WTC11 (cell line): ENCODE measurements at regions not wholly inside any gene's neighbourhood (a gene's known extent, or its start where the extent isn't known, plus 50 kb on each side); places are given as distances from the start of the nearest gene placed in this dataset.

ENCODE experiments used
- ATAC-seq: fragments of 200-7000 bp; cut with Tn5 transposase; 2 replicates; pipeline ENCODE4 v1.10.0; 2021; ENCODE audit warnings: mild to moderate bottlenecking, moderate library complexity
- CTCF ChIA-PET: fragments of 300-600 bp; sonication (Branson Sonifier 250); formaldehyde crosslinking; loops from one replicate; lab custom pipeline; 2021; ENCODE audit warnings: antibody characterized with exemption; lab: Charles Lee
- POLR2A ChIA-PET: fragments of 350-600 bp; sonication (Branson Sonifier 250); formaldehyde crosslinking; loops from one replicate; lab custom pipeline; 2021; ENCODE audit warnings: antibody characterized with exemption; lab: Charles Lee
- DNase-seq: peaks from one replicate; pipeline ENCODE4 v3.0.0; 2021; ENCODE audit warnings: low spot score
- H3K27ac Mint-ChIP-seq: 2 replicates; pipeline ENCODE4 v1.8.0; 2021; ENCODE audit warnings: mixed read lengths
- H3K27me3 Mint-ChIP-seq: 2 replicates; pipeline ENCODE4 v1.8.0; 2021; ENCODE audit warnings: low read depth, mild to moderate bottlenecking, moderate library complexity, mixed read lengths
- H3K36me3 Mint-ChIP-seq: 2 replicates; pipeline ENCODE4 v1.8.0; 2021; ENCODE audit warnings: mixed read lengths
- H3K4me1 Mint-ChIP-seq: 2 replicates; pipeline ENCODE4 v1.8.0; 2022; ENCODE audit warnings: mixed read lengths
- H3K4me3 Mint-ChIP-seq: 2 replicates; pipeline ENCODE4 v1.8.0; 2021; ENCODE audit warnings: mild to moderate bottlenecking, moderate library complexity, mixed read lengths
- H3K9me3 Mint-ChIP-seq: 2 replicates; pipeline ENCODE4 v1.8.0; 2021; ENCODE audit warnings: mixed read lengths
- GRHL2 ChIP-seq: fragments of 250-450 bp; sonication (Bioruptor Pico); IDR thresholded peaks from 2 replicates; pipeline ENCODE4 v1.8.0; 2022; ENCODE audit warnings: mild to moderate bottlenecking, moderate library complexity; ENCODE audit not compliant: insufficient replicate concordance, severe bottlenecking
- JUN ChIP-seq: sonication (generic); formaldehyde crosslinking; IDR thresholded peaks from 2 replicates; pipeline ENCODE4 v1.8.0; 2023; ENCODE audit warnings: mild to moderate bottlenecking, missing genetic modification reagents
- KAT7 ChIP-seq: sonication (generic); formaldehyde crosslinking; IDR thresholded peaks from 2 replicates; pipeline ENCODE4 v1.8.1; 2023; ENCODE audit warnings: missing genetic modification reagents, mild to moderate bottlenecking, borderline replicate concordance
- NFATC4 ChIP-seq: fragments of 250-450 bp; sonication (Bioruptor Pico); IDR thresholded peaks from 2 replicates; pipeline ENCODE4 v1.9.0; 2021; ENCODE audit warnings: mild to moderate bottlenecking
- NR1H2 ChIP-seq: sonication (generic); formaldehyde crosslinking; IDR thresholded peaks from 2 replicates; pipeline ENCODE4 v1.9.0; 2021; ENCODE audit warnings: mild to moderate bottlenecking, moderate library complexity, missing genetic modification reagents
- NR3C1 ChIP-seq: sonication (generic); formaldehyde crosslinking; conservative IDR thresholded peaks from 2 replicates; pipeline ENCODE4 v1.8.1; 2023; ENCODE audit warnings: low read depth, mild to moderate bottlenecking, missing genetic modification reagents
- OVOL2 ChIP-seq: fragments of 250-450 bp; sonication (Bioruptor Pico); IDR thresholded peaks from 2 replicates; pipeline ENCODE4 v1.9.0; 2021; ENCODE audit warnings: mild to moderate bottlenecking, borderline replicate concordance
- RELA ChIP-seq: sonication (generic); formaldehyde crosslinking; IDR thresholded peaks from 2 replicates; pipeline ENCODE4 v1.8.1; 2022; ENCODE audit warnings: missing genetic modification reagents, mild to moderate bottlenecking, borderline replicate concordance
- RORB ChIP-seq: fragments of 250-450 bp; sonication (Bioruptor Pico); IDR thresholded peaks from 2 replicates; pipeline ENCODE4 v1.9.0; 2021; ENCODE audit warnings: mild to moderate bottlenecking
- SMAD4 ChIP-seq: sonication (generic); formaldehyde crosslinking; IDR thresholded peaks from 2 replicates; pipeline ENCODE4 v1.8.0; 2022; ENCODE audit warnings: mild to moderate bottlenecking, missing genetic modification reagents
- TEAD1 ChIP-seq: sonication (generic); formaldehyde crosslinking; IDR thresholded peaks from 2 replicates; pipeline ENCODE4 v1.8.0; 2022; ENCODE audit warnings: mild to moderate bottlenecking, missing genetic modification reagents
- ZNF219 ChIP-seq: sonication (generic); formaldehyde crosslinking; IDR thresholded peaks from 2 replicates; pipeline ENCODE4 v1.8.0; 2023; ENCODE audit warnings: missing genetic modification reagents, mild to moderate bottlenecking, borderline replicate concordance
- ZNF671 ChIP-seq: fragments of 250-450 bp; sonication (Bioruptor Pico); IDR thresholded peaks from 2 replicates; pipeline ENCODE4 v1.8.0; 2021; ENCODE audit warnings: mild to moderate bottlenecking
- TF ChIP-seq, protein P1 (sequence below): sonication (generic); formaldehyde crosslinking; IDR thresholded peaks from 2 replicates; pipeline ENCODE4 v1.8.0; 2022; ENCODE audit warnings: mild to moderate bottlenecking, missing genetic modification reagents
- TF ChIP-seq, protein P2 (sequence below): sonication (generic); formaldehyde crosslinking; IDR thresholded peaks from 2 replicates; pipeline ENCODE4 v1.8.0; 2022; ENCODE audit warnings: missing genetic modification reagents
- TF ChIP-seq, protein P3 (sequence below): sonication (generic); formaldehyde crosslinking; IDR thresholded peaks from 2 replicates; pipeline ENCODE4 v1.8.1; 2022; ENCODE audit warnings: mild to moderate bottlenecking, moderate library complexity, missing genetic modification reagents
- TF ChIP-seq, protein P4 (sequence below): sonication (generic); formaldehyde crosslinking; IDR thresholded peaks from 2 replicates; pipeline ENCODE4 v1.8.1; 2023; ENCODE audit warnings: mild to moderate bottlenecking, missing genetic modification reagents
- TF ChIP-seq, protein P5 (sequence below): sonication (generic); formaldehyde crosslinking; conservative IDR thresholded peaks from 2 replicates; pipeline ENCODE4 v1.8.1; 2022; ENCODE audit warnings: mild to moderate bottlenecking, missing genetic modification reagents
- TF ChIP-seq, protein P6 (sequence below): sonication (generic); formaldehyde crosslinking; IDR thresholded peaks from 2 replicates; pipeline ENCODE4 v1.8.1; 2023; ENCODE audit warnings: mild to moderate bottlenecking, missing genetic modification reagents, moderate library complexity
- TF ChIP-seq, protein P7 (sequence below): sonication (generic); formaldehyde crosslinking; IDR thresholded peaks from 2 replicates; pipeline ENCODE4 v1.8.1; 2023; ENCODE audit warnings: mild to moderate bottlenecking, missing genetic modification reagents, moderate library complexity

DNA sequence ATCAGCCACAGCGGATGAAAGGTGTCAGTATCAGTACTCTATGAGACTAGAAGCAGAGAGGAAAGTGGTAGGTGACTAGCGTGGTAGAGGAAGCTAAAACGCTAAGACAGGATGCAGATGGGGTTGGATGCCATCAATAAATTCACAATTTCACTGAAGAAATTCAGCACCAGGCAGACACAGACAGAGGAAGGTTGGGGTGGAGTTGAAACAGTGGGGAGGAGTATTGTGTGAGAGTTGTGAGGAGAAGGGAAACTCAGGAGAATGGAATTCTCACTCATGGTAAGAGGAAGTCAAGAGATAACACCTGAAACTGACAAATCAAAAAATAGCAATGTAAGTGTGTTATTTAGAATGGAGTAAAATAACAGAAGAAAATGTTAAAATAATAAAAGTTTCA, 208.5 kb upstream of the DAB1 start:
- ChIA-PET CTCF (interaction anchor here (0.6 kb wide), 1 partner anchor 186 kb away, joined by 3 read pairs; no protein-coding TSS in a partner anchor), POLR2A (no interaction called here)
- no peaks in the 10 kb centered on the region for H3K9me3 Mint-ChIP-seq
- H3K36me3 Mint-ChIP-seq, result no peaks in the 10 kb centered on the region
- DNase-seq (no peak), ATAC-seq (peak; percentile 50)
- no peak overlapping the region for H3K4me3 Mint-ChIP-seq
- TF ChIP-seq, protein P1, sequence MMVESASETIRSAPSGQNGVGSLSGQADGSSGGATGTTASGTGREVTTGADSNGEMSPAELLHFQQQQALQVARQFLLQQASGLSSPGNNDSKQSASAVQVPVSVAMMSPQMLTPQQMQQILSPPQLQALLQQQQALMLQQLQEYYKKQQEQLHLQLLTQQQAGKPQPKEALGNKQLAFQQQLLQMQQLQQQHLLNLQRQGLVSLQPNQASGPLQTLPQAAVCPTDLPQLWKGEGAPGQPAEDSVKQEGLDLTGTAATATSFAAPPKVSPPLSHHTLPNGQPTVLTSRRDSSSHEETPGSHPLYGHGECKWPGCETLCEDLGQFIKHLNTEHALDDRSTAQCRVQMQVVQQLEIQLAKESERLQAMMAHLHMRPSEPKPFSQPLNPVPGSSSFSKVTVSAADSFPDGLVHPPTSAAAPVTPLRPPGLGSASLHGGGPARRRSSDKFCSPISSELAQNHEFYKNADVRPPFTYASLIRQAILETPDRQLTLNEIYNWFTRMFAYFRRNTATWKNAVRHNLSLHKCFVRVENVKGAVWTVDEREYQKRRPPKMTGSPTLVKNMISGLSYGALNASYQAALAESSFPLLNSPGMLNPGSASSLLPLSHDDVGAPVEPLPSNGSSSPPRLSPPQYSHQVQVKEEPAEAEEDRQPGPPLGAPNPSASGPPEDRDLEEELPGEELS (CRISPR knock-in tag), result no peak
- TF ChIP-seq, protein P2, sequence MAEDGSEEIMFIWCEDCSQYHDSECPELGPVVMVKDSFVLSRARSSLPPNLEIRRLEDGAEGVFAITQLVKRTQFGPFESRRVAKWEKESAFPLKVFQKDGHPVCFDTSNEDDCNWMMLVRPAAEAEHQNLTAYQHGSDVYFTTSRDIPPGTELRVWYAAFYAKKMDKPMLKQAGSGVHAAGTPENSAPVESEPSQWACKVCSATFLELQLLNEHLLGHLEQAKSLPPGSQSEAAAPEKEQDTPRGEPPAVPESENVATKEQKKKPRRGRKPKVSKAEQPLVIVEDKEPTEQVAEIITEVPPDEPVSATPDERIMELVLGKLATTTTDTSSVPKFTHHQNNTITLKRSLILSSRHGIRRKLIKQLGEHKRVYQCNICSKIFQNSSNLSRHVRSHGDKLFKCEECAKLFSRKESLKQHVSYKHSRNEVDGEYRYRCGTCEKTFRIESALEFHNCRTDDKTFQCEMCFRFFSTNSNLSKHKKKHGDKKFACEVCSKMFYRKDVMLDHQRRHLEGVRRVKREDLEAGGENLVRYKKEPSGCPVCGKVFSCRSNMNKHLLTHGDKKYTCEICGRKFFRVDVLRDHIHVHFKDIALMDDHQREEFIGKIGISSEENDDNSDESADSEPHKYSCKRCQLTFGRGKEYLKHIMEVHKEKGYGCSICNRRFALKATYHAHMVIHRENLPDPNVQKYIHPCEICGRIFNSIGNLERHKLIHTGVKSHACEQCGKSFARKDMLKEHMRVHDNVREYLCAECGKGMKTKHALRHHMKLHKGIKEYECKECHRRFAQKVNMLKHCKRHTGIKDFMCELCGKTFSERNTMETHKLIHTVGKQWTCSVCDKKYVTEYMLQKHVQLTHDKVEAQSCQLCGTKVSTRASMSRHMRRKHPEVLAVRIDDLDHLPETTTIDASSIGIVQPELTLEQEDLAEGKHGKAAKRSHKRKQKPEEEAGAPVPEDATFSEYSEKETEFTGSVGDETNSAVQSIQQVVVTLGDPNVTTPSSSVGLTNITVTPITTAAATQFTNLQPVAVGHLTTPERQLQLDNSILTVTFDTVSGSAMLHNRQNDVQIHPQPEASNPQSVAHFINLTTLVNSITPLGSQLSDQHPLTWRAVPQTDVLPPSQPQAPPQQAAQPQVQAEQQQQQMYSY (CRISPR knock-in tag), result peak; percentile 53
- H3K4me1 Mint-ChIP-seq, result peaks cover 26% of the 10 kb centered on the region
- peak overlapping the region; percentile 42; the same call in 1 of the 2 replicates for H3K27ac Mint-ChIP-seq
- no peaks in the 10 kb centered on the region for H3K27me3 Mint-ChIP-seq

DNA sequence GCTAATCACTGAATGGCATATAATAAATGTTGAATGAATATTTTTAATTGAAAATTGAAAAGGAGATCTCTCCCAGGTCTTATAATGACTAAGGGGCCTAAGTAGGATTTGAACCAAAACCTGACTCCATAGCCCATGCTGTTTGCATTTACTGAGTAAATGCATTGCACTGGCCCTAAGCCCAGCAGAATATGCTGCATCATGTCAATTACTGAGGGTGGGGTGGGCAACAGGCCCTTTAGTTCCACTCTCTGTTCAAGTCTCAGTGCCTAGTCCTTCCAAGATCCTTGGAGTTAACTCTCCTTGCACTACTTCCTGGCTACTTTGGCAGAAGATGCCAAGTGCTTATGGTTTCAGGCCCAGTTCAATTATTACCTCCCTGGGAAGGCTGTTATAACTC, 203.8 kb upstream of the DAB1 start:
- ATAC-seq, result no peak
- H3K27me3 Mint-ChIP-seq, result no peaks in the 10 kb centered on the region
- TF ChIP-seq RORB (CRISPR knock-in tag), result no peak
- no peak for TF ChIP-seq KAT7 (CRISPR knock-in tag)
- TF ChIP-seq, protein P3, sequence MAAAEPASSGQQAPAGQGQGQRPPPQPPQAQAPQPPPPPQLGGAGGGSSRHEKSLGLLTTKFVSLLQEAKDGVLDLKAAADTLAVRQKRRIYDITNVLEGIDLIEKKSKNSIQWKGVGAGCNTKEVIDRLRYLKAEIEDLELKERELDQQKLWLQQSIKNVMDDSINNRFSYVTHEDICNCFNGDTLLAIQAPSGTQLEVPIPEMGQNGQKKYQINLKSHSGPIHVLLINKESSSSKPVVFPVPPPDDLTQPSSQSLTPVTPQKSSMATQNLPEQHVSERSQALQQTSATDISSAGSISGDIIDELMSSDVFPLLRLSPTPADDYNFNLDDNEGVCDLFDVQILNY (CRISPR knock-in tag), result no peak
- TF ChIP-seq OVOL2 (CRISPR knock-in tag), result no peak
- TF ChIP-seq NR3C1, result no peak
- no peak for TF ChIP-seq NR1H2 (CRISPR knock-in tag)
- TF ChIP-seq, protein P4, sequence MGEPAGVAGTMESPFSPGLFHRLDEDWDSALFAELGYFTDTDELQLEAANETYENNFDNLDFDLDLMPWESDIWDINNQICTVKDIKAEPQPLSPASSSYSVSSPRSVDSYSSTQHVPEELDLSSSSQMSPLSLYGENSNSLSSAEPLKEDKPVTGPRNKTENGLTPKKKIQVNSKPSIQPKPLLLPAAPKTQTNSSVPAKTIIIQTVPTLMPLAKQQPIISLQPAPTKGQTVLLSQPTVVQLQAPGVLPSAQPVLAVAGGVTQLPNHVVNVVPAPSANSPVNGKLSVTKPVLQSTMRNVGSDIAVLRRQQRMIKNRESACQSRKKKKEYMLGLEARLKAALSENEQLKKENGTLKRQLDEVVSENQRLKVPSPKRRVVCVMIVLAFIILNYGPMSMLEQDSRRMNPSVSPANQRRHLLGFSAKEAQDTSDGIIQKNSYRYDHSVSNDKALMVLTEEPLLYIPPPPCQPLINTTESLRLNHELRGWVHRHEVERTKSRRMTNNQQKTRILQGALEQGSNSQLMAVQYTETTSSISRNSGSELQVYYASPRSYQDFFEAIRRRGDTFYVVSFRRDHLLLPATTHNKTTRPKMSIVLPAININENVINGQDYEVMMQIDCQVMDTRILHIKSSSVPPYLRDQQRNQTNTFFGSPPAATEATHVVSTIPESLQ (CRISPR knock-in tag), result no peak
- TF ChIP-seq ZNF671 (CRISPR knock-in tag), result no peak
- TF ChIP-seq, protein P5, sequence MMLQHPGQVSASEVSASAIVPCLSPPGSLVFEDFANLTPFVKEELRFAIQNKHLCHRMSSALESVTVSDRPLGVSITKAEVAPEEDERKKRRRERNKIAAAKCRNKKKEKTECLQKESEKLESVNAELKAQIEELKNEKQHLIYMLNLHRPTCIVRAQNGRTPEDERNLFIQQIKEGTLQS (CRISPR knock-in tag), result no peak
- no peak for TF ChIP-seq NFATC4
- TF ChIP-seq, protein P6, sequence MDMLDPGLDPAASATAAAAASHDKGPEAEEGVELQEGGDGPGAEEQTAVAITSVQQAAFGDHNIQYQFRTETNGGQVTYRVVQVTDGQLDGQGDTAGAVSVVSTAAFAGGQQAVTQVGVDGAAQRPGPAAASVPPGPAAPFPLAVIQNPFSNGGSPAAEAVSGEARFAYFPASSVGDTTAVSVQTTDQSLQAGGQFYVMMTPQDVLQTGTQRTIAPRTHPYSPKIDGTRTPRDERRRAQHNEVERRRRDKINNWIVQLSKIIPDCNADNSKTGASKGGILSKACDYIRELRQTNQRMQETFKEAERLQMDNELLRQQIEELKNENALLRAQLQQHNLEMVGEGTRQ (CRISPR knock-in tag), result no peak
- TF ChIP-seq RELA (CRISPR knock-in tag), result no peak
- TF ChIP-seq, protein P7, sequence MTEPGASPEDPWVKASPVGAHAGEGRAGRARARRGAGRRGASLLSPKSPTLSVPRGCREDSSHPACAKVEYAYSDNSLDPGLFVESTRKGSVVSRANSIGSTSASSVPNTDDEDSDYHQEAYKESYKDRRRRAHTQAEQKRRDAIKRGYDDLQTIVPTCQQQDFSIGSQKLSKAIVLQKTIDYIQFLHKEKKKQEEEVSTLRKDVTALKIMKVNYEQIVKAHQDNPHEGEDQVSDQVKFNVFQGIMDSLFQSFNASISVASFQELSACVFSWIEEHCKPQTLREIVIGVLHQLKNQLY (CRISPR knock-in tag), result no peak
- no peak for TF ChIP-seq ZNF219 (CRISPR knock-in tag)
- TF ChIP-seq JUN, result no peak
- TF ChIP-seq GRHL2 (CRISPR knock-in tag), result no peak
- TF ChIP-seq, protein P2 (CRISPR knock-in tag), result no peak
- no peak for TF ChIP-seq SMAD4
- no peak for TF ChIP-seq TEAD1 (CRISPR knock-in tag)
- TF ChIP-seq, all 79 proteins: peak for 0
- Mint-ChIP-seq H3K4me3 (no peak overlapping the region), H3K27ac (no peak overlapping the region), H3K4me1 (peaks cover 43% of the 10 kb centered on the region), H3K36me3 (no peaks in the 10 kb centered on the region), H3K9me3 (no peaks in the 10 kb centered on the region)
- ChIA-PET CTCF (no interaction called here), POLR2A (no interaction called here)
- no peak for DNase-seq
